Liver (tissue), 7 donors: ENCODE measurements at regions not wholly inside any gene's neighbourhood (a gene's known extent, or its start where the extent isn't known, plus 50 kb on each side); places are given as distances from the start of the nearest gene placed in this dataset.

ENCODE experiments used
- DNase-seq: peaks from one replicate; pipeline ENCODE4 v3.0.0-alpha.2; 2017; ENCODE audit warnings: low spot score
- H3K27ac ChIP-seq, 2 donors: one replicate each; pipeline ENCODE4 v1.7.0; 2013; ENCODE audit warnings: inconsistent platforms in 2 of 2, low read length in 2 of 2, control low read depth in 1 of 2, low read depth in 1 of 2, mild to moderate bottlenecking in 1 of 2
- H3K27me3 ChIP-seq, 4 donors: one replicate each; pipeline versions ENCODE4 v1.6.1 to v1.7.0; 2013; ENCODE audit warnings: low read length in 3 of 4, inconsistent platforms in 1 of 4, mild to moderate bottlenecking in 1 of 4, moderate library complexity in 1 of 4; ENCODE audit not compliant: control insufficient read depth in 4 of 4, insufficient read depth in 4 of 4
- H3K36me3 ChIP-seq, 4 donors: one replicate each; pipeline versions ENCODE4 v1.6.1 to v1.7.0; 2013; ENCODE audit warnings: low read length in 3 of 4, mild to moderate bottlenecking in 3 of 4, low read depth in 1 of 4, moderate library complexity in 1 of 4; ENCODE audit not compliant: control insufficient read depth in 4 of 4, insufficient read depth in 3 of 4
- H3K4me1 ChIP-seq, 4 donors: one replicate each; pipeline versions ENCODE4 v1.6.1 to v1.7.0; 2013; ENCODE audit warnings: low read length in 3 of 4, mild to moderate bottlenecking in 3 of 4, moderate library complexity in 1 of 4; ENCODE audit not compliant: control insufficient read depth in 4 of 4, insufficient read depth in 4 of 4
- H3K4me3 ChIP-seq, 3 donors: one replicate each; pipeline versions ENCODE4 v1.6.1 to v1.7.0; 2013; ENCODE audit warnings: low read length in 3 of 3, control low read depth in 1 of 3, low read depth in 1 of 3, mild to moderate bottlenecking in 1 of 3
- H3K9ac ChIP-seq, 2 donors: one replicate each; pipeline ENCODE4 v1.7.0; 2013; ENCODE audit warnings: low read length in 2 of 2, mild to moderate bottlenecking in 2 of 2, moderate library complexity in 2 of 2, control low read depth in 1 of 2, low read depth in 1 of 2
- H3K9me3 ChIP-seq, 4 donors: one replicate each; pipeline versions ENCODE4 v1.6.1 to v1.7.0; 2013; ENCODE audit warnings: low read length in 3 of 4; ENCODE audit not compliant: control insufficient read depth in 4 of 4
- ATF3 ChIP-seq: IDR thresholded peaks from 2 replicates; pipeline ENCODE4 v1.6.1; 2016; ENCODE audit warnings: antibody characterized with exemption
- EGR1 ChIP-seq, 2 donors: IDR thresholded peaks; 2 replicates each; pipeline ENCODE4 v1.6.1; 2016 to 2018; ENCODE audit warnings: antibody characterized with exemption in 2 of 2, low read depth in 2 of 2
- FOXA1 ChIP-seq: IDR thresholded peaks from 2 replicates; pipeline ENCODE4 v1.6.1; 2016; ENCODE audit warnings: antibody characterized with exemption
- FOXA2 ChIP-seq: IDR thresholded peaks from 2 replicates; pipeline ENCODE4 v1.6.1; 2016; ENCODE audit warnings: antibody characterized with exemption
- GABPA ChIP-seq, 2 donors: IDR thresholded peaks in 1 of 2; conservative IDR thresholded peaks in 1 of 2; 2 replicates each; pipeline ENCODE4 v1.6.1; 2016; ENCODE audit warnings: antibody characterized with exemption in 2 of 2, mild to moderate bottlenecking in 1 of 2, moderate library complexity in 1 of 2
- HNF4A ChIP-seq, 2 donors: conservative IDR thresholded peaks; 2 replicates each; pipeline ENCODE4 v1.6.1; 2016; ENCODE audit warnings: antibody characterized with exemption in 2 of 2, mild to moderate bottlenecking in 2 of 2
- HNF4G ChIP-seq: IDR thresholded peaks from 2 replicates; pipeline ENCODE4 v1.6.1; 2016; ENCODE audit warnings: antibody characterized with exemption
- JUND ChIP-seq, 2 donors: IDR thresholded peaks; 2 replicates each; pipeline ENCODE4 v1.6.1; 2016; ENCODE audit warnings: antibody characterized with exemption in 2 of 2
- MAX ChIP-seq: IDR thresholded peaks from 2 replicates; pipeline ENCODE4 v1.6.1; 2016; ENCODE audit warnings: antibody characterized with exemption
- NR2F2 ChIP-seq: IDR thresholded peaks from 2 replicates; pipeline ENCODE4 v1.6.1; 2016; ENCODE audit warnings: antibody characterized with exemption
- RAD21 ChIP-seq, 2 donors: IDR thresholded peaks; 2 replicates each; pipeline ENCODE4 v1.6.1; 2016; ENCODE audit warnings: antibody characterized with exemption in 2 of 2, mild to moderate bottlenecking in 2 of 2
- REST ChIP-seq: IDR thresholded peaks from 2 replicates; pipeline ENCODE4 v1.6.1; 2016; ENCODE audit warnings: antibody characterized with exemption, mild to moderate bottlenecking
- RXRA ChIP-seq, 2 donors: IDR thresholded peaks; 2 replicates each; pipeline ENCODE4 v1.6.1; 2017 to 2018; ENCODE audit warnings: antibody characterized with exemption in 2 of 2, mild to moderate bottlenecking in 1 of 2
- SP1 ChIP-seq: IDR thresholded peaks from 2 replicates; pipeline ENCODE4 v1.6.1; 2018; ENCODE audit warnings: antibody characterized with exemption, mild to moderate bottlenecking
- YY1 ChIP-seq: IDR thresholded peaks from 2 replicates; pipeline ENCODE4 v1.6.1; 2016; ENCODE audit warnings: antibody characterized with exemption, mild to moderate bottlenecking
- ZBTB33 ChIP-seq: IDR thresholded peaks from 2 replicates; pipeline ENCODE4 v1.6.1; 2016; ENCODE audit warnings: antibody characterized with exemption
- WGBS: extraction: QIAGEN DNeasy Blood & Tissue Kit; methylation state at CpG from one replicate; pipeline ENCODE4 v1.1.7; 2013; 5-methylcytosine and 5-hydroxymethylcytosine counted together
- donor health status: healthy.
- donor health status: healthy.
- donor health status: healthy.
- donor health status: healthy.

DNA sequence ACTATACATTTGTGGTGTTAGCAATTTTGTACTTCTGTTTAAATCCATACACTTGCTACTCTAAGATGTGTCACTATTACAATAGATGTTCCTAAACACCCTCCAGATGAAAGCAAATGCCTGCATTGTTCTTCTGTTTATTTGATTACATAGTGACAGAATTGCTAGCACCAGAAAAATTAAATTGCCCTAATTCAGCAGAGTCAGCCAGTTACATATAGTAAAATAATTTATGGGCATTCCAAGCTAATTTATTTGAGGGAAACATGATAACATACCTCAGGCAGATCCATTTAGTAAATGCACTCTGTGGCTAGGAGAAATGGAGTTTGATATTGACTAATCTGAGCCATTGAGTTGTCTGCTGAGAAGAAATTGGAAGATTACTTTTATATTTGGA lies 347.1 kb upstream of the FSIP2 start:
- H3K36me3 ChIP-seq, result no peaks in the 10 kb centered on the region
- no peaks in the 10 kb centered on the region for H3K4me1 ChIP-seq
- H3K4me3 ChIP-seq, result no peak overlapping the region
- no peak overlapping the region for H3K27ac ChIP-seq
- peaks cover 0 to 4% (median 2%) of the 10 kb centered on the region in 4 donors for H3K9me3 ChIP-seq
- H3K27me3 ChIP-seq, result peaks cover 0 to 5% (median 0%) of the 10 kb centered on the region in 4 donors
- no peak for DNase-seq
- TF ChIP-seq ATF3, result no peak
- no peak for TF ChIP-seq MAX
- no peak for TF ChIP-seq NR2F2
- no peak for TF ChIP-seq YY1
- no peak for TF ChIP-seq SP1
- no peak for TF ChIP-seq JUND (IDR thresholded peaks at IDR 0.05)
- TF ChIP-seq REST, result no peak
- no peak for TF ChIP-seq EGR1 (IDR thresholded peaks at IDR 0.05; ENCODE audit: low read depth in 2 of 2)
- no peak for TF ChIP-seq FOXA2
- no peak for TF ChIP-seq HNF4G
- no peak for TF ChIP-seq RAD21 (IDR thresholded peaks at IDR 0.05)
- no peak overlapping the region for H3K9ac ChIP-seq

DNA sequence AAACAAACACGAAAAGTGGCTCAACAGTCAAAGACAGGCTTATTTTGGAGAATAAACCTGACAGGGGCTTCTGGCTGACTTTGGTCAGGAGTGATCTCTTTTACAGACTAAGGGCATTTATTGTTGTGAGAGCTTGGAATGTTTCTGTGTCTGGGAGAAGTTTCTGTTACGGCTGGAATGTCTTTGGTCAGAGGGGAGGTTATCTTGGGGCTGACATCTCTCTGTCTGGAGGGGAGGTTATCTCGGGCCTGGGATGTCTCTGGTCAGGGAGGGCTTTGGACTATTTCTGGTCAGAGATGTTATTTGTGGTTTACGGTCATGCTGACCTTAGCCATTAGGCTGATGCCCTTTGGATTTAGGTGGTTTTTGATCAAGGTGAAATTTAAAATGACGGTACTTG lies 345.5 kb upstream of the FSIP2 start:
- no peak for DNase-seq
- 59% methylated on average over 5 of the region's 5 CpGs for WGBS
- no peak overlapping the region for H3K4me3 ChIP-seq
- TF ChIP-seq NR2F2, result no peak
- TF ChIP-seq ATF3, result no peak
- no peak for TF ChIP-seq YY1
- TF ChIP-seq HNF4A (conservative IDR thresholded peaks at IDR 0.05), result no peak
- TF ChIP-seq RAD21 (IDR thresholded peaks at IDR 0.05), result no peak
- no peak overlapping the region for H3K9ac ChIP-seq
- peaks cover 0 to 8% (median 5%) of the 10 kb centered on the region in 4 donors for H3K9me3 ChIP-seq
- no peaks in the 10 kb centered on the region for H3K4me1 ChIP-seq
- H3K36me3 ChIP-seq, result no peaks in the 10 kb centered on the region
- no peak overlapping the region for H3K27ac ChIP-seq
- peaks cover 0 to 5% (median 0%) of the 10 kb centered on the region in 4 donors for H3K27me3 ChIP-seq

DNA sequence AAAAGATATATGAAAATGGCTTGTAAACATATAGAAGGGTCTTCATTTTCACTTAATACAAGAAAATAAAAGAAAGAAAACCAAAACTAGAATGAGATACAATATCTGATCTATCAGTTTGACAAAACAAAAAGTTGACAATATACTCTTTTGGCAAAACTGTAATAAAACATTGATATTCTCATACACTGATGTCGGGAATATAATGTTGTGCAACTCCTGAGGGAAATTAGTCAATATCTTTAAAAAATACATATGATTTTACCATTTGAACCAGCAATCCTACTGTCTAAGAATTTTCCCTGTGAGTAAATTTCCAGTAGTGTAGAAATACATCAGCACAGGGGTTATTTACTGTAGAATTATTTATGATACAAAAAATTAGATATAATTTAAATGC lies 336.1 kb upstream of the FSIP2 start:
- no peak for DNase-seq
- WGBS, result 65% methylated on average over 1 of the region's 1 CpG
- no peak overlapping the region for H3K4me3 ChIP-seq
- no peaks in the 10 kb centered on the region for H3K36me3 ChIP-seq
- no peaks in the 10 kb centered on the region for H3K4me1 ChIP-seq
- TF ChIP-seq MAX (no peak), FOXA2 (no peak), RXRA (IDR thresholded peaks at IDR 0.05) (no peak), HNF4A (conservative IDR thresholded peaks at IDR 0.05) (no peak), YY1 (no peak), ATF3 (no peak), JUND (IDR thresholded peaks at IDR 0.05) (no peak), FOXA1 (no peak), EGR1 (IDR thresholded peaks at IDR 0.05; ENCODE audit: low read depth in 2 of 2) (no peak), GABPA (IDR thresholded peaks at IDR 0.05 in 1 of 2, conservative IDR thresholded peaks at IDR 0.05 in 1 of 2) (no peak), SP1 (no peak), ZBTB33 (no peak), HNF4G (no peak)
- no peak overlapping the region for H3K9ac ChIP-seq
- H3K27me3 ChIP-seq, result peaks cover 0 to 4% (median 0%) of the 10 kb centered on the region in 4 donors
- no peak overlapping the region for H3K27ac ChIP-seq
- no peaks in the 10 kb centered on the region for H3K9me3 ChIP-seq
